HG03575 (cell line): ENCODE measurements at regions not wholly inside any gene's neighbourhood (a gene's known extent, or its start where the extent isn't known, plus 50 kb on each side); places are given as distances from the start of the nearest gene placed in this dataset.

Experiments used
- ATAC-seq: cut with Tn5 transposase; IDR thresholded peaks from one replicate; pipeline ENCODE4 v1.9.1; 2021; ENCODE audit not compliant: unreplicated experiment, insufficient number of reproducible peaks, low FRiP score; ENCODE audit errors: extremely low read depth

DNA sequence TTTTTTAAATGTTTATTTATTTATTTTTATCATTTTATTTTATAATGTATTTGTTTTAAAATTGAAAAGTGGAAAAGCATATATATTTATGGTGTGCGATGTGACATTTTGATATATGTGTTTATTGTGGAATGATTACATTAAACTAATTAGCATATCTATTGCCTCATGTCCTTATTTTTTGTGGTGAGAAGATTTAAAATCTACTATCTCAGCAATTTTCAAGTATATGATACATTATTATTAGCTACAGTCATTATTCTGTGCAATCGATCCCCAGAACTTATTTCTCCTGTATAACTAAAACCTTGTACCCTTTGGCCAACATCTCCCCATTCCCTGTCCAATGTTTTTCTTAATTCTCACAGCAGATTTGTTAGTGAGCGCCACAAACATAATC is 115.6 kb upstream of the SHH start:
- no peak for ATAC-seq

DNA sequence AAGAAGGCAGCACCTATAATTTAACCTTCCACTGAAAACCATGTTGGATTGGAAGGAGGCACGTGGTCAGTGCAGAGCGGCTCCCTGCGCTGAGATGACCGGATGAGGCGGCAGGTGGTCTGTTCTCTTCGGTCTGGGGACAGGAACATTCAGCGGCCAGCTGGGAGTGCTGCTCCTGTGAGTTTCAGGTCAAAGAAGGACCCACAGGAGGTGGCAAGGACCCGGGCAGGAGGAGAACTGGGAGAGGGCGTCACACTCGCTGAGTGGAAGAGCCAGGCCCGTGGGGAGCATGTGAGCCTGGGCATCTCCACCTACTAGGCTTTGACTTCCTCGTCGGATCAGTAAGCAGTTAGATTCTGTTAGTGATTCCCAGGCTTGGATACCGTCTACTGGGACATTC is 113.4 kb upstream of the SHH start:
- ATAC-seq = no peak

DNA sequence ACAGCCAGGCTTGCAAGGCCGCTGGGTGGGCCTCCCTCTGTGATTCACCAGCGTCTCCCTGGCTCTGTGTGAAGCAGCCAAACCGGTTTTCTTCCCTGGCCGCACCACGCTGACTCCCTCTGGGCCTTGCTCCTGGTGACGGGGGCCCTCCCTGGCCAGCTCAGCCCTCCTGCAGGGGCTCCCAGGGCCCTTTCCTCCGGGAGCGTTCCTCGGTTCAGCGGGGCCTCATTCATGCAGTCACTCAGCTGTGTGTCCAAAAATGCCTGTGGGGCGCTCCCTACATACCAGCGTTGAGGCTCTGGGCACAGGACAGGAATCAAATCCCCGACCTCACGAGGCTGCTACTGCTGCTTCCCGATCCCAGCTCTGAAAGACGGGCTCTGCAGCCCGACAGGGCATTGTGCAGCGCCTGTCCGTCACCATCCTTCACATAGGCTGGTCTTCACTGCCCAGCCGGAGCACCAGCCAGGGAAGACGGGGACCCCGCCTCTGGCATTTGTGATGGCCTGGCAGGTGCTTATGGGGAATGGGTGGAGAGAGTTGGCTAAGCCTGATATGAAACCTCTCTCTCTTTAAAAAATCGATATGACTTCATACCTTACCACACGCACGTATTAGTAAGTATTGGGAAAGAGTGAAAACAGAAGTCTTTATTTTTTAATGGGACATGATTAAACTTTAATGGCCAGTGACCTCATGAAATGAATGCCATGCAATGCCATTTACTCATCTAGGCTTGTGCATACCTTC is 110.0 kb upstream of the SHH start:
- ATAC-seq = no peak

DNA sequence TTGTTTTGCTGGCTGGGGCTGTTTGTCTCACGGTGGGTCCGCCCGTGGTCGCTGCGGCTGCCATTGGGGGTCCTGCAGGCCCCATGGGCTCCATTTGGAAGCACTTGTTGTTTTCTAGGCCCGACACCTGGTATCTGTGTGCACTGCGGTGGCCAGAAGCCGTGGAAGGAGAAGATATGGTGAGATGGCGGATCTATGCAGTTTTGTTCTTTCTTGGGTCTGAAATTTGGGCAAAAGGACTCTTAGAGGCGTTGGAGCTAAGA is 109.5 kb upstream of the SHH start:
- ATAC-seq = no peak

DNA sequence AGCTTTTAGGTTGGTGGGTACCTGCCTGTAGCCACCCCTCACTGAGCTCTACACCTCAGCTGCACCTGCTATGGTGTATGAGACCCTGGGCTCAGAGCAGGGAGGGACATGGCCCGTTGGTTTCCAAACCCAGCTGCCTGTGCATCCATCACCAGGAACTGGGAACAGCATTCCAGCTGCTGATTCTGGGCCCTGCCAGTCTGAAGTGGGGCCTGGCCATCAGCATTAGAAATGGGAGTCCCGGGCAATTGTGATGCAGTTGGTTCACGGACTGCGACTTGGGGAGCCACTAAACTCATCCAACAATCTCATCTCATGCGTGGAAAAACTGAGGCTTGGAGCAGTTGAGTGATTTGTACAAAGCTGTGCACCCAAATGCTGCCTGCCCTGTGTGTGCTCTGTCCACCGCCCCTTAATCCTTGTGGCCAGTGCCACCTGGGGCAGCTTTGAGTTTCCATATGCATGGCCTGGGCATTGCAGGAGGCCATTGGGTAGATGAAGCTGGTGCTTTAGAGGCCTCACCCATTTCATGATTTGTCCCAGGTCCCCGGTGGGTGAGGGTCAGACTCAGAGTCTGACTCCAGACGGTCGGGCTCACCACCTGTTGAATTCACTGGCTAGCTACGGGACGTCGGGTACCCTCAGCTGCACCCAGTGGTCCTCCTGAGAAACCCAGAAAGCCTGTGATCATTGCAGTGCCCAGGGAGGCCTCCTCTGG is 109.0 kb upstream of the SHH start:
- no peak for ATAC-seq

DNA sequence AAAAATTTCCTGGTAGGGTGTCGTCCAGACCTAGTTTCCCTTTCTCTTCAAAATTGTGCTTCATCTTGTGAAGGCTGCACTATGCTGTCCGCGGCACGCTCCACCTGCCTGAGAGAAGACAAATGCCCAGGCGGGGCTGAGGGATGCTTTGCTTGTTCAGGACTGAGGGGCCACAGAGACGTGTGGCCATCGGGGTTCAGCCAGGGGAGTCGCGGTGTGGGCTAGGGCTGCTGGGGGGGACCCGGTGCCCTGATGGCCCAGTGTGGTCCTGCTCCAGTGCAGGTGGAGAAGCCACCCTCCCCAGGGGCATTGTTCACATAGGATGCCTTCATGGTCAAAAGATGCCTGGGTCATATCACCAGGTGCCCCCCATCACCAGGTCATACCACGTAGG is 107.8 kb upstream of the SHH start:
- no peak for ATAC-seq

DNA sequence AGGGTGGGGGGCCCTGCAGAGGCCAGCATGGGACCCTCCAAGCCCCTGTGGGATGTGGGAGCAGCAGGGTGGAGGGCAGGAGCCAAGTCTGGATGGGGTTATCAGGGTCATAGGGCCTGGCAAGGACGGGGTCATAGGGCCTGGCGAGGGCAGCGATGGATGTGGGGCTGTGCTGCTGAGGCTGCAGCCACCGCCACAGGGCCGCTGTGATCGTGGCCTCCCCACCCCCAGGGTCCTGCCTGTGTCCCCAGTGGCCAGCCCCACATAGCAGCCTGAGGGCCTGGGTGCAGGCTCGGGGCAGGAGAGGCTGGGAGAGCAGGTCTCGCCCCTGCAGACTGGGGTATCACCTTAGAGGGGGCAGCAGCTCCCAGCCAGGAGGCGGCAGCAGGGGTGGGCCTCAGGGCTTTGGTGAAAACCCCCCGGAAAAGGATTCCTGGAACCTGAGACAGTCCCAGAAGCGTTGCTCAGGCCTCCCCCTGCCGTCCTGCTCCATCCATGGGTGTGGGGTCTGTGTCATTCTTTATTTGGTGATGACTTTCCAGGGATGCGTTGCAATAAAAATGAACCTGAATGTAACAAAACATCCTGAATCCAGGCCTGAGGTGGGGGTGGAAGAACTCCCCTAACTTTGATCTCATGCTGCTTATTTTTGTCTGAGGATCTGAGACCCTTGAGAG is 107.3 kb upstream of the SHH start:
- ATAC-seq = no peak

DNA sequence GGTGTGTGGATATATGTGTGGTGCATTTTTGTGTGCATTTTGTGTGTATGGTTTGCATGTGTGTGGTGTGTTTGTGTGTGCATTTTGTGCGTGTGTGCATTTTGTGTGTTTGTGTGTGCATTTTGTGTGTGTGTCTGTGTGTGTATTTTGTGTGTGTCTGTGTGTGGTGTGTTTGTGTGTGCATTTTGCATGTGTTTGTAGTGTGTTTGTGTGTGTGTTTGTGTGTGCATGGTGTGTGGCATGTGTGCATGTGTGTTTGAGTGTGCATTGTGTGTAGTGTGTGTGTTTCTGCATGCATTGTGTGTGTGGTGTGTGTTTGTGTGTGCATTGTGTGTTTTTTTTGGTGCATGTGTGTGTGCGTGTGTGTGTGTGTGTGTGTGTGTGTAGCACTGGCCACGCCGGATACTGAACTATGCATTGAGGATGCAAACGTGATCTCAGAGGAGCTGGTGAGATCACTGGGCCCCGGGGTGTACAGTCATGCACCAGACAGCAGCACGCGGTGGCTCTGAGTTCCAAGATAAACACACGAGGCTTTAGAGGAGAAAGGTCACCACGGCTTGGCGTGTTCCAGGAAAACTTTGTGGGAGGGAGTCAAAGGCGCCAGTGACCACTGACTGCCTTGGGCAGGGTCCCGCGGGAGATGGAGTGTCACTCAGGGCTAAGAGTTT is 106.6 kb upstream of the SHH start:
- no peak for ATAC-seq

DNA sequence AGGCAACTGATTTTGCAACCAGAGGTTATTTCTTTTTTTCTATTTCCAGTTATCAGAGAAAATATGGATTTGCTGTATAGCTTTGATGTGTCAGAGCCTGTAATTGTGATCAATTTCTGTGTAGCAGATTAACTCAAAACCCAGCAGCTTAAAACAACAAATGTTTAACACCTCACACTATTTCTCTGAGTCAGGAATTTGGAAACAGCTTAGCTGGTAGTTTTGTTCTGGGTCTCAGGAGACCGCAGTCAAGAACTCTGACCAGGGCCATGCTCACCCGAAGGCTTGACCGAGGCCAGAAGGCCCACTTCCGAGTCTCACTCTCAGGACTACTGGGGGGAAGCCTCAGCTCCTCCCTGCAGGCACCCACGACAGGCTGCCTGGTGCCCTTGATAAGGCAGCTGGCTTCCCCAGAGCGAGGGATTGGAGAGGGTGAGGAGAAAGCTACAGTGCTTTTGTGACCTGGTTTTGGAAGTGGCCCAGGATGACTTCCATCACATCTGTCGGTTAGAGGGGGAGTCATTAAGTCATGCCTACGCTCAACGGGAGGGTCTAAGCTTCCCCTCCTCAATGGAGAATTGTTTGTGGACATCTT is 105.7 kb upstream of the SHH start:
- ATAC-seq = no peak

DNA sequence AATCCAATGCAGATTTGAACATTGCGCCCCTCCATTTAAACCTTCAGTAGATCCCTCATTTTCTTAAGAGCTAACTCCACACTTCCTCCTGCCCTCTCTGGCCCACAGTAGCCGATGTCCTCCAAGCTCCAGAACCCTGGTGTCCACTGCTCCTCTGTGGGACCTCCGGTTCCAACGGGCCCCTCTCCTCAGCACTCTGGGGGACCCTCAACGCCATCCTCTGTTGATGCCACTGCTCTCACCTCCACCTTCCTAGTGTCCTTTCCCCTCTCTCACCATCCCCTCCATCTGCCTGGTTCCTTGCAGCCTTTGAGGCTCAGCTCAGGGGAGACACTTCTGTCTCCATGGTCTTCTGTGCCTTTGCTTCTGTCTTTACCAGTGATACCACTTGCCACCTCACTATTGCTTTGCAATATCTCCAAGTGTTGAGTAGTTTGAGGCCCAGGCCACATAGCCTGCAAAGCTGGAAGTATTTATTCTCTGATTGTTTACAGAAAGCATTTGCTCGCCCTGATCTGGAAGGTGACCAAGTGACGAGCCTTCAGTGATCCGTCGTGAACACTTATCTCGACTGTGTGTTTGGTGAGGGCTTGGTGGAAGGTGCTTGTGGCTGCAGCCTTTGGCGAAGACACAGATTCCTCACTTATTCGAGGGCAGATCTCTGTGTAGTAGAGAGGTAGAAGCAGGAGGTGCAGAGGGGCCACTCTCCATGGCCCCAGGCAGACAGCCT is 104.8 kb upstream of the SHH start:
- no peak for ATAC-seq

DNA sequence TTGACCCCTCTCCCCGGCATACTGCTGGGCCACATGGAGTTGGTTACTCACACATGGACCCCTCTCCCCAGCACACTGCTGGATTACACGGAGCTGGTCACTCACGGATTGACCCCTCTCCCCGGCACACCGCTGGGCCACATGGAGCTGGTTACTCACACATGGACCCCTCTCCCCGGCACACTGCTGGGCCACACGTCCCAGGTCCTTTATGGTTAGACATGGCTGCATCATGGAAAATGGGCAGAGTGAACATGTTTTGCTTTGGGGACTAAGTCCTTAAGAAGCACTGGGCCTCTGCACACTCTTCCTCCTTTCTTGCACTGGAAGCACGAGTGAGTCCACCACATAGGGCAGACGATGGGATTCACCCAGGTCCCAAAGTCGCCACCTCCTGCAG is 102.1 kb upstream of the SHH start:
- ATAC-seq = no peak

DNA sequence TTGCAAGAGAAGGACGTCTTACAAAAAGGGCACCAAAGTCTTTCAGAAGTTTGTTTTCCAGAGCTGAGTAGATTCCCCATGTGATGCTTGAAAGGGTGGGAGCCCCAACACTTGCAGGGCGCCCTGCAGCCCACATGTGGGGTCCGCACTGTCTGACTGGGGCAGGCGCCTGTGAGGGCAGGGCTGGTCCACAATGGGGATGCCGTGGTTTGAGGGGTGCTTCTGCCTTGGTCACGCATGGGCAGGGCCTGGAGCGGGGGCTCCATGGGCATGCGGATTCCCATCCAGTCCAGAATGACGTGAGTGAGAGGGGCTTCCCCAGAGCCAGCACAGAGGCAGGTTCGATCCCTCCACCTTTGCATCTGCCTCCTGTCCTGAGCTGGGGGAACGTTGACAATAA is 101.5 kb upstream of the SHH start:
- ATAC-seq = no peak

DNA sequence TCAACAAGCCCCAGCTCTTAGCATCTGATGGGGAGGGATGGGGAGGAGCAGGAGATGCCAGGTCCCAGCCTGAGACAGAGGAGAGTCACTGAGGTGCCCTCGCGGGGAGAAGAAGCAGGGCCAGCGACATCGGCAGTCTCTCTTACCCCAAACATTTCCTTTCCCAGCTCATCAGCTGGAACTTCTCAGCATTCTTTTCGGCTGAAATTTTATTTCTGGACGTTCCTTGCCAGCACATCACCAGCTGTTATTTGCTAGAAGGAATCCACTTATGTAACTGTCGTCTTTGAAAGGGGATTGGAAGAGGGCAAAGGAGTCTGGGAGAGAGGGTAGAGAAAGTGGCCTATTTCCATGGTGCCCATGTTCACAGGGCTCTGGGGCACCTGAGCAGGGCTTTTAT is 101.0 kb upstream of the SHH start:
- ATAC-seq = no peak

DNA sequence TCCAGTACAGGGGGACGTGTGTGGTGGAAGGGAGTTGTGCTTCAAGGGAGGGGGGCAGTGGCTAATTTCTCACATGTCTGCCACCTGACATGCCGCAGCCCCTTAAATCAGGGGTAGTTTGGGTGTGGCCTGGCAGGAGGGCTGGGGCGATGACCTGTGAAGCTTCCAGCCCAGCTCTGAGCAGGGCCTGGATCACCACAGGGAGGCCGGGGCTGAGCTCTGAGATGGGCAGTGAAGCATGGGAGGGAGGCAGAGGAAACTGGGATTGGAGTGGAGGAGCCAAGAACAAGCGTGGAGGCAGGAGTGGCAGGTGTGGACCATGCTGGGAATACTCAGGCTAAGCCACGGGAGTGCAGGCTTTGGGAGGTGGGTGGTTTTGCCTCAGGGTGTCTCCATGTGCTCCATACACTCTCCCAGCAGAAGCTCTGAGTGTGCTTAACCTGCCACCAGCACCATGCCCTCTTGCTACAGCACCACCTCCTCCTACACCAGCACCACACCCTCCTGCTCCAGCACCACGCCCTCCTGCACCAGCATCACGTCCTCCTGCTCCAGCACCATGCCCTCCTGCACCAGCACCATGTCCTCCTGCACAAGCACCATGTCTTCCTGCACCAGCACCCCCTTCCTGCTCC is 99.3 kb upstream of the SHH start:
- no peak for ATAC-seq

DNA sequence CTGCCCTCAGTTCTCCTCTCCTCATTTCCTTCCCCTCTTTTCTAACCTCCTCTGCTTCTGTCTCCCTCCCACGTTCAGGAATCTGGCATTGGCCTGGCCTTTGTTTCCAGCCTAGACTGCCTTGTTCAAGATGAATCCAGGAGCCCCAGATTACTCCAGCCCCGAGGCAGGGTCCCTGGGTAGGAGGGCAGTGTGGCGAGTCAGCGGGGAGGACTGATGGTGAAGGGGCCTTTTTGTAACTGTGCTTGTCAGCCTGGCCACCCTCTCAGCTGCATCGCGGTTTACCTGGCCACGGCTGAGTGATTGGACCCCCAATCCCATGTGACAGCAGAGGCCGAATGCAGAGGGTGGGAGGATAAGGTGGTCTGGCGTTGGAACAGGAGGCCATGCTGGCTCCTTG is 96.1 kb upstream of the SHH start:
- ATAC-seq = no peak

DNA sequence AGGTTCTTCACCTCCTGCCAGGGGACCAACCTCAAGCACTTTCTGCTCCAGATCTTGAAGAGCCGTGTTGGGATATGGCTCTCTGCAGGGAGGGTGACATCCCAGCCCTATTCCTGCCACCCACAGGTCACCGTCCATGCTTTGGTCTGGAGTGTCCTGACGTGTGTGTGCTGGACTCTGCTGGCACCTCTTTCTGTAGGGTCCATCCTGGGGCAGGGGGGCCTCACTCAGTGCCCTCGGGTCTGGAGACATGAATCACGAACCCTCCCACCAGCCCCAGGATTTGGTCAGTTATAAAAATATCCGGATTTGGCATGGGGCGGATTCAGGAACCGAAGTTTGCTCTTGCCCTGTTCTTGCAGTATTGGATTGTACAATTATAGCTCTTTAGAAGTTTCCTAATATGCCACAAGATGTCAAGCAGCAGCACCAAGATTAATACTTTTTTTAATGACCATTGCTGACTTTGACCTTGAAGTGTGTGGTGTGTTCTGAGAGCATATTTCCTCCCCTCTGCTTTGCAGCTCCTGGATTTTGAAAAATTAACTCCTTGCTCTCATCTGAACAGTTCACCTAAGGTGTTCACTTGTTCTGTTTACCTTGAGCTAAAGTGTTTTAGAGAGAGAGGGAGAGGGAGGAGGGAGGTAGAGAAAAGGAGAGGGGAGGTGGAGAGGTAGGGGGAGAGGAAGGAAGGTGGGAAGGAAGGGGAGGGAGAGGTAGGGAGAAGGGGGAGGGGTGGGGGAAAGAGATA is 95.4 kb upstream of the SHH start:
- no peak for ATAC-seq

DNA sequence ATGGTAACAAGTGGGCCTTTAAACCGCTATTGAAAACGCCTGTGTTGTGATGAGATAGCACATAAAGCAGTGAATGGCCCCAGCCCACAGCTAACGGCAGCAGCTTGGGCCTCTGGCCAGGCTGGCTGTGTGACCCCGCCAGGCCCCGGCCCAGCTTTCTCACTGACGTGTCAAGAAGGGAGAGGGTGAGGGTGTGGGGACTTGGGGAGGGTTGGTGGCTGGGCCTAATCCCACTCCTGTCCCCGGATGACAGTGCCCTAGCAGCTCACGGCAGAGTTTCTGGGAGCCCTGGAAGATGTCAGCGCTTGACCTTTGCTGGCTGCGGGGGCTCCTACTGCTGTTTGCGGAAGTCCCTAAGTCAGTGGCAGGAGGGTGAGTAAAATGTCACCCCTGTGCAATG is 88.9 kb upstream of the SHH start:
- no peak for ATAC-seq

DNA sequence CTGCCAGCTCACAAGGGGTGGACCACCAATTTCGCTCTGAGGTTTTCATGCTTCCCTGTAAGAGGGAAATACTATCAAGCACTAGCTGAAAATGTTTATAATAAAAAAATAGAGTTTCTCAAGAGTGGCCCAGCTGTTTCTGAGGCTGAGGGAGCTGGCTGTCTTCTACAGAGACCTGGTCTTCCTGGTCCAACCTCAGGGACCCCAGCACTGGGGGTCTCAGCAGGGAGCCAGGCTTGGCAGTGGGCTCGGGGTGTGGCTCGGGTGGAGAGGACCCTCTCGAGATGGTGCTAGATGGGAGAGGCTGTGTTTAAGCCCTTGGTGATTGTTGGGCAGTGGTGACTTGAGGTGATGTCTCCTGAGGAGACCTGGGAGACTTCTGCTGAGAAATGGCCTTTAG is 87.3 kb upstream of the SHH start:
- ATAC-seq = no peak
